GM12892 (cell line): ENCODE measurements at regions not wholly inside any gene's neighbourhood (a gene's known extent, or its start where the extent isn't known, plus 50 kb on each side); places are given as distances from the start of the nearest gene placed in this dataset.

Experiments
- DNase-seq: peaks from one replicate; pipeline ENCODE4 v3.0.0; 2011; ENCODE audit not compliant: insufficient read length
- FAIRE-seq: peaks from 2 replicates; lab custom pipeline; 2011; peaks lifted over from hg19 to GRCh38; lab: Jason Lieb, UNC
- POLR2A ChIP-seq: IDR thresholded peaks from 2 replicates; pipeline ENCODE4 v1.6.1; 2011; ENCODE audit warnings: low read depth, low read length, control low read depth
- POLR2AphosphoS5 ChIP-seq: IDR thresholded peaks from 2 replicates; pipeline ENCODE4 v1.6.1; 2011; ENCODE audit warnings: low read depth, low read length, control low read depth
- TAF1 ChIP-seq: IDR thresholded peaks from 2 replicates; pipeline ENCODE4 v1.6.1; 2011; ENCODE audit warnings: low read depth, mild to moderate bottlenecking, control low read depth, low read length, borderline replicate concordance

GRCh38 chr15:31468911-31469785, 142.5 kb downstream of the KLF13 start:
- no peak for FAIRE-seq

GRCh38 chr15:31469786-31470525, 143.3 kb downstream of the KLF13 start:
- FAIRE-seq: no peak
- DNase-seq: no peak
- no peak for TF ChIP-seq POLR2A
- no peak for TF ChIP-seq TAF1
- TF ChIP-seq POLR2AphosphoS5: no peak

More at GRCh38 chr15:31468911-31469785, 142.5 kb downstream of the KLF13 start:
- TF ChIP-seq POLR2AphosphoS5: no peak
- TF ChIP-seq POLR2A: no peak
- no peak for TF ChIP-seq TAF1
- DNase-seq: no peak

- no peak for TF ChIP-seq POLR2AphosphoS5
- TF ChIP-seq POLR2A: no peak
- no peak for TF ChIP-seq TAF1
- FAIRE-seq (peak; percentile 56), DNase-seq (no peak)
These were observed 144.1 kb downstream of the KLF13 start for GRCh38 chr15:31470756-31471155.

- DNase-seq (no peak), FAIRE-seq (peak; percentile 71)
- TF ChIP-seq POLR2A: no peak
- TF ChIP-seq TAF1: no peak
- TF ChIP-seq POLR2AphosphoS5: no peak
These were observed 145.2 kb downstream of the KLF13 start for GRCh38 chr15:31471731-31472430.

- peak; percentile 98 for FAIRE-seq
- peak; percentile 63 for DNase-seq
- TF ChIP-seq POLR2AphosphoS5: peak; percentile 54
- no peak for TF ChIP-seq TAF1
- peak; percentile 59; the same call in 1 of the 2 replicates for TF ChIP-seq POLR2A
These were observed 146.2 kb downstream of the KLF13 start for GRCh38 chr15:31472636-31473384.

GRCh38 chr15:31473385-31474058, 146.9 kb downstream of the KLF13 start:
- no peak for DNase-seq
- FAIRE-seq: peak; percentile 83
- no peak for TF ChIP-seq TAF1

- TF ChIP-seq TAF1: no peak
- DNase-seq (no peak), FAIRE-seq (no peak)
These were observed 147.6 kb downstream of the KLF13 start for GRCh38 chr15:31474059-31474868.

GRCh38 chr15:31476236-31476810, 149.7 kb downstream of the KLF13 start:
- no peak for DNase-seq
- no peak for FAIRE-seq
- no peak for TF ChIP-seq POLR2A
- no peak for TF ChIP-seq TAF1
- TF ChIP-seq POLR2AphosphoS5: no peak

GRCh38 chr15:31476866-31477265, 150.2 kb downstream of the KLF13 start:
- TF ChIP-seq POLR2AphosphoS5: no peak
- TF ChIP-seq TAF1: no peak
- TF ChIP-seq POLR2A: no peak
- FAIRE-seq: no peak

GRCh38 chr15:31477301-31477700, 150.7 kb downstream of the KLF13 start:
- no peak for DNase-seq
- TF ChIP-seq TAF1: no peak
- TF ChIP-seq POLR2A: no peak
- TF ChIP-seq POLR2AphosphoS5: no peak
- FAIRE-seq: no peak

More at GRCh38 chr15:31476866-31477265, 150.2 kb downstream of the KLF13 start:
- DNase-seq: no peak
